Stimulated activated CD8-positive, alpha-beta memory T cell treated with anti-CD3 and anti-CD28 coated beads, Interleukin-7, amount 100 ng/mL, for 48 hours (primary cell): ENCODE measurements at regions not wholly inside any gene's neighbourhood (a gene's known extent, or its start where the extent isn't known, plus 50 kb on each side); places are given as distances from the start of the nearest gene placed in this dataset.
"Not testable (repeated sequence)": the region's sequence is repeated elsewhere in the genome, so short reads cannot be mapped to it uniquely, and the experiment has no call there.

Experiments used
- DNase-seq, 2 donors: peaks; one replicate each; pipeline ENCODE4 v3.0.0-alpha.2; 2020; ENCODE audit warnings: low read depth in 1 of 2; ENCODE audit errors: extremely low read depth in 1 of 2

GRCh38 chr4:4116901-4117300 lies 109.8 kb downstream of the OTOP1 start:
- DNase-seq = not testable (repeated sequence)

- not testable (repeated sequence) for DNase-seq
These were observed 92.4 kb downstream of the OTOP1 start for GRCh38 chr4:4134368-4134767.

- not testable (repeated sequence) for DNase-seq
These were observed 90.1 kb downstream of the OTOP1 start for GRCh38 chr4:4136621-4137020.
